ENCODE measurements at regions not wholly inside any gene's neighbourhood (a gene's known extent, or its start where the extent isn't known, plus 50 kb on each side); places are given as distances from the start of the nearest gene placed in this dataset.

DNA sequence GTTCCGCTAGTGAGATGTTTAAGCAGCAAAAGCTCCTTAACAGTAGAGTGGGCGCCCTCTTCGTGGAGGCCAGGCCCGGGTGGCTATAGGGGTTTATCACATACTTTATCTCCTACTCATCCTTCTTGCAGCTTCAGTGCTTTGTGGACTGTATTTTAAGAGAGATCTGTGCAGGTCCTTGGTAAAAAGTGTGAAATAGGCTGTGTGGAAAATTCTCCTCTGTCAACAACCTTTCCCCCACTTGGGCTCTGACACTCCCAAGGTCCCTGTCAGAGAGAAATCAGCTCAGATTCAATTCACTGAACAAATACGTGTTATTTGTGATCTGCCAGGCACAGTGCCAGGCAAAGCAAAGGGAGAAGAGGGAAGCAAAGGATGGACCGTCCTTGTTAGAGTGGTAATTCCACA lies 214.3 kb upstream of the PPARGC1A start:
- Histone ChIP-seq H3K27ac (no peak overlapping the region), H3K4me1 (no peaks in the 10 kb centered on the region), H3K9me3 (no peaks in the 10 kb centered on the region), H3K27me3 (no peaks in the 10 kb centered on the region), H3K4me3 (no peak overlapping the region), H3K36me3 (no peaks in the 10 kb centered on the region)
- no peak for DNase-seq (ENCODE audit: low spot score in 2 of 2)
- 61% methylated on average over 6 of the region's 6 CpGs for WGBS
- TF ChIP-seq POLR2AphosphoS5 (IDR thresholded peaks at IDR 0.05) (no peak), POLR2A (IDR thresholded peaks at IDR 0.05) (no peak), EP300 (IDR thresholded peaks at IDR 0.05) (no peak)
- TF ChIP-seq, protein P1, sequence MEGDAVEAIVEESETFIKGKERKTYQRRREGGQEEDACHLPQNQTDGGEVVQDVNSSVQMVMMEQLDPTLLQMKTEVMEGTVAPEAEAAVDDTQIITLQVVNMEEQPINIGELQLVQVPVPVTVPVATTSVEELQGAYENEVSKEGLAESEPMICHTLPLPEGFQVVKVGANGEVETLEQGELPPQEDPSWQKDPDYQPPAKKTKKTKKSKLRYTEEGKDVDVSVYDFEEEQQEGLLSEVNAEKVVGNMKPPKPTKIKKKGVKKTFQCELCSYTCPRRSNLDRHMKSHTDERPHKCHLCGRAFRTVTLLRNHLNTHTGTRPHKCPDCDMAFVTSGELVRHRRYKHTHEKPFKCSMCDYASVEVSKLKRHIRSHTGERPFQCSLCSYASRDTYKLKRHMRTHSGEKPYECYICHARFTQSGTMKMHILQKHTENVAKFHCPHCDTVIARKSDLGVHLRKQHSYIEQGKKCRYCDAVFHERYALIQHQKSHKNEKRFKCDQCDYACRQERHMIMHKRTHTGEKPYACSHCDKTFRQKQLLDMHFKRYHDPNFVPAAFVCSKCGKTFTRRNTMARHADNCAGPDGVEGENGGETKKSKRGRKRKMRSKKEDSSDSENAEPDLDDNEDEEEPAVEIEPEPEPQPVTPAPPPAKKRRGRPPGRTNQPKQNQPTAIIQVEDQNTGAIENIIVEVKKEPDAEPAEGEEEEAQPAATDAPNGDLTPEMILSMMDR (IDR thresholded peaks at IDR 0.05), result no peak

DNA sequence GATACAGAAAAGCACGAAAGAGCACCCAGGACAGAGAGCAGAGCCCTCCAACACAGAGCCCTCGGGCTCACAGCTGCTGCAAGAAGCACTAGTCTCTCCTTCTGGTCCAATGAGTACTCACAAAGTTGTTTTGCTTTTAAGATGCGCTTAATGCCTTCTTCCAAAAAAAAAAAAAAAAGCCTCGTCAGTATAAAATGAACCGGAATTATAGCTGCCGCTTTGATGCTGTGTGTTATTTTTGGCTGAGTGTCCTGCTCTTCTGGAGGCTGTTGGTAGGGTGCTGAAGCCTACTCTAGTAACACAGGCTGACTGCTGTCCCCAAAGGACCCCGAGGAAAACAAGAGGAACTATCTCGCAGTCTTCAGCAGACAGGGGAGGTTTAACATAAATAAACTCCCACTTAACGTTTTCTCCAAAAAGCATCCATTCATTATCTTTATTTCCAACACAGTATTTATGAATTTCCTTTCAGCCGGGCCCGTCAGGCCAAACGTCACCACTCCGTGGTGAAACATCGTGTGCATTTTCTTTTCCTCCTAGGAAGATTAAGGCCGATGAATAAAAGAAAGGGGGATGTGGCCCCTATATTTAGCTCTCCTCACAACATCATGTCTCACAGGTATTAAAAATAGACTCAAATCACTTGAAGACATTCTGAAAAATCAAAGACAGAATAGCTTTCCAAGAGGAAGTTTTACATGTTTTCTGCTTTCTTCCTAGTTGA lies 213.7 kb upstream of the PPARGC1A start:
- Histone ChIP-seq H3K27ac (no peak overlapping the region), H3K9me3 (no peaks in the 10 kb centered on the region), H3K27me3 (no peaks in the 10 kb centered on the region), H3K4me3 (no peak overlapping the region), H3K36me3 (no peaks in the 10 kb centered on the region), H3K4me1 (no peaks in the 10 kb centered on the region)
- no peak for DNase-seq (ENCODE audit: low spot score in 2 of 2)
- no peak for TF ChIP-seq POLR2A (IDR thresholded peaks at IDR 0.05)
- TF ChIP-seq POLR2AphosphoS5 (IDR thresholded peaks at IDR 0.05), result no peak
- TF ChIP-seq, protein P1 (IDR thresholded peaks at IDR 0.05), result no peak
- TF ChIP-seq EP300 (IDR thresholded peaks at IDR 0.05), result no peak
- WGBS, result 67% methylated on average over 15 of the region's 15 CpGs

DNA sequence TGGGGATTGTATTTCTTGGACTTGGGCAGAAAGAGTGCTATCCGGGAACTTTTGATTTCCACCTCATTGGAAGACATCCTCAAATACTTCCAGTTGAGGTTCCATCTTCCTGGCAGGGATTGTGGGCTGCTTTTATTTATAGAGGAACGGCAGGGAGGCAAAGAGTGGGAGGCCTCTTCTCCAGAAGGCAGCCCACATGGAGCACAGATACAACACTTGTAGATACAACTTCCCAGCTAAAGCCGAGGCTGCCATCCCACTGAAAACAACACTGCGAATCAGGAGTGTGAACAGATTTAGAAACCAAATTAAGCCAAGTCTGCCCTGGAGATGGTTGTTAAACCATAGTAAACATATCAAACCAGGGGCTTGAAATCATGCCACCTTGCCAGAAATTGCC lies 212.8 kb upstream of the PPARGC1A start:
- TF ChIP-seq POLR2A (IDR thresholded peaks at IDR 0.05), result no peak
- no peak for TF ChIP-seq POLR2AphosphoS5 (IDR thresholded peaks at IDR 0.05)
- TF ChIP-seq, protein P1 (IDR thresholded peaks at IDR 0.05), result no peak
- TF ChIP-seq EP300 (IDR thresholded peaks at IDR 0.05), result no peak
- H3K36me3 ChIP-seq, result no peaks in the 10 kb centered on the region
- no peak for DNase-seq (ENCODE audit: low spot score in 2 of 2)
- no peaks in the 10 kb centered on the region for H3K9me3 ChIP-seq
- H3K27me3 ChIP-seq, result no peaks in the 10 kb centered on the region
- H3K4me1 ChIP-seq, result no peaks in the 10 kb centered on the region
- H3K4me3 ChIP-seq, result no peak overlapping the region
- H3K27ac ChIP-seq, result no peak overlapping the region
- WGBS, result 94% methylated on average over 4 of the region's 4 CpGs

DNA sequence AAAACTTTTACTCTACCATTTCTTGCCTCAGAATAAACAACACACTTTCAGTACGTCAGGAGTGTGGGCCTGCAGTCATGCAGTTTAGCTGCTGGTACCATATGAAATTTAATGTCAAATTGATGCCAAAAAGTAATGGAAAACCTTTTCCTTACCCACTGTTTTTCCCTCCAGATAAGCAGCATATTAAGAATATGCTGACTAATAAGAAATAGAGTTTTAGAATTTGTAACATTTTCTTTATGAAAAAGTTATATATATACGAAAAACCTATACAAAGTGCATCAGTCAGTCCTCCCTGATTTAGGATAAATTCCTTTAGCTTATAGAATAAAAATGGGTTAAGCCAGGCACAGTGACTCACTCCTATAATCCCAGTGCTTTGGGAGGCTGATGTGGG lies 206.8 kb upstream of the PPARGC1A start:
- H3K9me3 ChIP-seq, result no peaks in the 10 kb centered on the region
- TF ChIP-seq EP300 (IDR thresholded peaks at IDR 0.05) (no peak), POLR2A (IDR thresholded peaks at IDR 0.05) (no peak), POLR2AphosphoS5 (IDR thresholded peaks at IDR 0.05) (no peak)
- TF ChIP-seq, protein P1 (IDR thresholded peaks at IDR 0.05), result no peak
- no peaks in the 10 kb centered on the region for H3K4me1 ChIP-seq
- DNase-seq (ENCODE audit: low spot score in 2 of 2), result no peak
- no peaks in the 10 kb centered on the region for H3K27me3 ChIP-seq
- 83% methylated on average over 2 of the region's 2 CpGs for WGBS
- H3K27ac ChIP-seq, result no peak overlapping the region
- H3K36me3 ChIP-seq, result no peaks in the 10 kb centered on the region
- no peak overlapping the region for H3K4me3 ChIP-seq

DNA sequence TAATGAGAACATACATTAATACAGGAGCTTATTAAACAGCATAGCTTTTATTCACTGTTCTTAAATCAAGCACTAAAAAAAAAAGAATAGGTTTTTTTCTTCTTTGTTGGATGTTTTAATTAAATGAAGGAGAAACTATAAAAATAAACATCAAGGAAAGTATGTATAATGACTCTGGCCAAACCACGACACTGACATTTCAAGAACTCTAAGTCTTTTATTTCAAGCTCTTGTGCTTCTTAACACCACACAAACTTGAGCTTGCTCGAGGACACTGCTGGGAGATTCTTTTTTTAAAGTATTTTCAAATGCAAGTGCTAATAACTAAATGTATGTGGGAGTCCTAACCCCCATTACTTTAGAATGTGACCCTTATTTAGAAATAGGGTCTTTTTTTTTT lies 204.9 kb upstream of the PPARGC1A start:
- H3K4me1 ChIP-seq, result no peaks in the 10 kb centered on the region
- no peaks in the 10 kb centered on the region for H3K9me3 ChIP-seq
- no peaks in the 10 kb centered on the region for H3K27me3 ChIP-seq
- H3K36me3 ChIP-seq, result no peaks in the 10 kb centered on the region
- H3K27ac ChIP-seq, result no peak overlapping the region
- TF ChIP-seq EP300 (IDR thresholded peaks at IDR 0.05) (no peak), POLR2A (IDR thresholded peaks at IDR 0.05) (no peak), POLR2AphosphoS5 (IDR thresholded peaks at IDR 0.05) (no peak)
- TF ChIP-seq, protein P1 (IDR thresholded peaks at IDR 0.05), result no peak
- no peak overlapping the region for H3K4me3 ChIP-seq
- 59% methylated on average over 2 of the region's 2 CpGs for WGBS
- no peak for DNase-seq (ENCODE audit: low spot score in 2 of 2)

Measured in suprapubic skin (tissue), 4 donors.